ENCODE measurements at regions not wholly inside any gene's neighbourhood (a gene's known extent, or its start where the extent isn't known, plus 50 kb on each side); places are given as distances from the start of the nearest gene placed in this dataset.
"Not testable (repeated sequence)": the region's sequence is repeated elsewhere in the genome, so short reads cannot be mapped to it uniquely, and the experiment has no call there.

DNA sequence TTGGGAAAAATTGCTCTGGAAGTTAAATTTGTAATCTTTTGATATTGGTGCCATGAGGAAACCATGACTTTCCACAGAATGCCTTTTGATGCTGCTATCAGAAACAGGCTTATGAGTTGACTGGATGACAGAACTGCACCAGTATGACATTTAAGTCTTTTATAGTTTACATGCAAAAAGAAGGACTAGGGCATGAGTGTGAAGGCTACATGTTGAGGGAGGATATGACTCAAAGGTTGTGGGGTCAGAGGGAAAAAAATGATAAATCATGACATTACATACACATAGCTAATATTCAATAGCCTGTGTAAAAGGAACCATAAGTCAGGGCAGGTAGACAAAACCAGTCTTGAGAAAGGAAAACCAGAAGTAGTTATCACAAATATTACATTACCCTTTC lies 182.2 kb downstream of the COL12A1 start:
- DNase-seq (ENCODE audit: low spot score), result no peak
- no peak for TF ChIP-seq CTCF (IDR thresholded peaks at IDR 0.05)
- no peak for TF ChIP-seq EZH2phosphoT487 (IDR thresholded peaks at IDR 0.05)
- no peak for TF ChIP-seq EZH2 (IDR thresholded peaks at IDR 0.05)
- peaks cover 3% of the 10 kb centered on the region for H3K27me3 Mint-ChIP-seq (ENCODE audit: insufficient read depth, low read depth)
- H3K27me3 ChIP-seq, result no peaks in the 10 kb centered on the region
- H3K36me3 Mint-ChIP-seq, result no peaks in the 10 kb centered on the region
- no peaks in the 10 kb centered on the region for H3K9me3 Mint-ChIP-seq
- no peaks in the 10 kb centered on the region for H3K36me3 ChIP-seq
- H3K4me3 Mint-ChIP-seq, result no peak overlapping the region
- no peak overlapping the region for H2AFZ ChIP-seq (replicated peaks)
- H4K20me1 ChIP-seq (ENCODE audit: low read depth), result no peaks in the 10 kb centered on the region
- no peak overlapping the region for H3K4me3 ChIP-seq
- H3K4me1 Mint-ChIP-seq, result no peaks in the 10 kb centered on the region
- H3K9ac ChIP-seq, result no peak overlapping the region
- no peak overlapping the region for H3K27ac ChIP-seq
- no peak overlapping the region for H3K4me2 ChIP-seq
- no peaks in the 10 kb centered on the region for H3K4me1 ChIP-seq
- no peaks in the 10 kb centered on the region for H3F3A ChIP-seq (ENCODE audit: low read depth)
- no peaks in the 10 kb centered on the region for H3K79me2 ChIP-seq (ENCODE audit: low read depth)
- H3K27ac Mint-ChIP-seq, result no peak overlapping the region
- H3K9me3 ChIP-seq (ENCODE audit: low read depth), result no peaks in the 10 kb centered on the region

DNA sequence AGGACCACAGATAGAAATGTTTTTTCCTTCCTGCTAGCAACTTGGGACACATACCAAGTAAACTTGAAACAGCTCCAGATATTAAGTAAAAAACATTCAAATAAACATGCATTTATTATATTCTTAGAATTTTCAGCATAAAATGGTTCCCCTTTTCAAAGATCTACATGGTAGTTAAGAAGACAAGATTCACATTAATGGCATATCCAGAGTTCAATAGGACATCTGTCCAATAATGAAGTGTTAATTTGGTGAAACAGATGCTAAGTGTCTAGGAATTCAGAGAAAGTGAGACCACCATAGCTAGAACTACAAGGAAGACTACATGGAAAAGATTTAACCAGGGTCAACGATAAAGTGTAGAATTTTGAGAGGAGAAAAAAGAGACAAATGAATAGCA lies 184.9 kb downstream of the COL12A1 start:
- no peak for TF ChIP-seq EZH2phosphoT487 (IDR thresholded peaks at IDR 0.05)
- TF ChIP-seq EZH2 (IDR thresholded peaks at IDR 0.05), result no peak
- TF ChIP-seq CTCF (IDR thresholded peaks at IDR 0.05), result no peak
- no peak overlapping the region for H3K4me3 ChIP-seq
- no peaks in the 10 kb centered on the region for H3K36me3 ChIP-seq
- H3K4me3 Mint-ChIP-seq, result no peak overlapping the region
- H3F3A ChIP-seq (ENCODE audit: low read depth), result no peaks in the 10 kb centered on the region
- no peak overlapping the region for H3K4me2 ChIP-seq
- H3K9ac ChIP-seq, result no peak overlapping the region
- H3K27ac ChIP-seq, result no peak overlapping the region
- no peak overlapping the region for H3K27ac Mint-ChIP-seq
- H3K4me1 Mint-ChIP-seq, result no peaks in the 10 kb centered on the region
- no peaks in the 10 kb centered on the region for H3K4me1 ChIP-seq
- no peaks in the 10 kb centered on the region for H3K36me3 Mint-ChIP-seq
- H4K20me1 ChIP-seq (ENCODE audit: low read depth), result no peaks in the 10 kb centered on the region
- no peaks in the 10 kb centered on the region for H3K9me3 ChIP-seq (ENCODE audit: low read depth)
- no peaks in the 10 kb centered on the region for H3K79me2 ChIP-seq (ENCODE audit: low read depth)
- no peaks in the 10 kb centered on the region for H3K9me3 Mint-ChIP-seq
- H3K27me3 ChIP-seq, result no peaks in the 10 kb centered on the region
- no peak overlapping the region for H2AFZ ChIP-seq (replicated peaks)
- peaks cover 3% of the 10 kb centered on the region for H3K27me3 Mint-ChIP-seq (ENCODE audit: insufficient read depth, low read depth)
- DNase-seq (ENCODE audit: low spot score), result no peak

GRCh38 chr6:75020376-75020775 lies 185.5 kb downstream of the COL12A1 start:
- H3K36me3 ChIP-seq, result no peaks in the 10 kb centered on the region
- no peak overlapping the region for H3K27ac ChIP-seq
- H3F3A ChIP-seq (ENCODE audit: low read depth), result no peaks in the 10 kb centered on the region
- no peak overlapping the region for H3K4me3 ChIP-seq
- H3K4me2 ChIP-seq, result no peak overlapping the region
- Mint-ChIP-seq H3K27ac (no peak overlapping the region), H3K36me3 (no peaks in the 10 kb centered on the region), H3K9me3 (no peaks in the 10 kb centered on the region), H3K27me3 (ENCODE audit: insufficient read depth, low read depth) (peaks cover 3% of the 10 kb centered on the region), H3K4me3 (no peak overlapping the region), H3K4me1 (no peaks in the 10 kb centered on the region)
- no peak overlapping the region for H3K9ac ChIP-seq
- H3K27me3 ChIP-seq, result no peaks in the 10 kb centered on the region
- H3K4me1 ChIP-seq, result no peaks in the 10 kb centered on the region
- no peaks in the 10 kb centered on the region for H3K9me3 ChIP-seq (ENCODE audit: low read depth)
- H3K79me2 ChIP-seq (ENCODE audit: low read depth), result no peaks in the 10 kb centered on the region
- no peak for DNase-seq (ENCODE audit: low spot score)
- no peak overlapping the region for H2AFZ ChIP-seq (replicated peaks)
- no peaks in the 10 kb centered on the region for H4K20me1 ChIP-seq (ENCODE audit: low read depth)
- TF ChIP-seq EZH2phosphoT487 (IDR thresholded peaks at IDR 0.05), result no peak
- no peak for TF ChIP-seq CTCF (IDR thresholded peaks at IDR 0.05)
- no peak for TF ChIP-seq EZH2 (IDR thresholded peaks at IDR 0.05)

GRCh38 chr6:75012018-75012417 lies 193.8 kb downstream of the COL12A1 start:
- H4K20me1 ChIP-seq (ENCODE audit: low read depth), result no peaks in the 10 kb centered on the region
- no peak overlapping the region for H3K4me2 ChIP-seq
- no peaks in the 10 kb centered on the region for H3K79me2 ChIP-seq (ENCODE audit: low read depth)
- no peaks in the 10 kb centered on the region for H3K9me3 ChIP-seq (ENCODE audit: low read depth)
- H2AFZ ChIP-seq (replicated peaks), result no peak overlapping the region
- TF ChIP-seq EZH2 (IDR thresholded peaks at IDR 0.05), result no peak
- no peak for TF ChIP-seq CTCF (IDR thresholded peaks at IDR 0.05)
- no peak for TF ChIP-seq EZH2phosphoT487 (IDR thresholded peaks at IDR 0.05)
- Mint-ChIP-seq H3K9me3 (no peaks in the 10 kb centered on the region), H3K4me3 (no peak overlapping the region), H3K36me3 (no peaks in the 10 kb centered on the region), H3K4me1 (no peaks in the 10 kb centered on the region), H3K27me3 (ENCODE audit: insufficient read depth, low read depth) (no peaks in the 10 kb centered on the region), H3K27ac (no peak overlapping the region)
- H3K27me3 ChIP-seq, result no peaks in the 10 kb centered on the region
- DNase-seq (ENCODE audit: low spot score), result no peak
- no peak overlapping the region for H3K4me3 ChIP-seq
- no peaks in the 10 kb centered on the region for H3K4me1 ChIP-seq
- H3K27ac ChIP-seq, result no peak overlapping the region
- H3K36me3 ChIP-seq, result no peaks in the 10 kb centered on the region
- H3K9ac ChIP-seq, result no peak overlapping the region
- no peaks in the 10 kb centered on the region for H3F3A ChIP-seq (ENCODE audit: low read depth)

DNA sequence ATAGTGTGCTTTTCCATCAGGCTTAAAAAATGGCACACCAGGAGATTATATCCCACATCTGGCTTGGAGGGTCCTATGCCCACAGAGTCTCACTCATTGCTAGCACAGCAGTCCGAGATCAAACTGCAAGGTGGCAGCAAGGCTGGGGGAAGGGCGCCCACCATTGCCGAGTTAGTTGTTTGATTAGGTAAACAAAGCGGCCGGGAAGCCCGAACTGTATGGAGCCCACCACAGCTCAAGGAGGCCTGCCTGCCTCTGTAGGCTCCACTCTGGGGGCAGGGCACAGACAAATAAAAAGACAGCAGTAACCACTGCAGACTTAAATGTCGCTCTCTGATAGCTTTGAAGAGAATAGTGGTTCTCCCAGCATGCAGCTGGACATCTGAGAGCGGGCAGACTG lies 201.9 kb downstream of the COL12A1 start:
- not testable (repeated sequence) for H3K4me3 Mint-ChIP-seq; H3K4me2 ChIP-seq; H3K4me3 ChIP-seq; H3K36me3 ChIP-seq; H4K20me1 ChIP-seq (ENCODE audit: low read depth); H3K9ac ChIP-seq; H2AFZ ChIP-seq (replicated peaks); H3K27ac Mint-ChIP-seq; H3K9me3 ChIP-seq (ENCODE audit: low read depth); H3K27me3 Mint-ChIP-seq (ENCODE audit: insufficient read depth, low read depth); H3K36me3 Mint-ChIP-seq; H3F3A ChIP-seq (ENCODE audit: low read depth); H3K4me1 ChIP-seq; H3K4me1 Mint-ChIP-seq; H3K27me3 ChIP-seq; DNase-seq (ENCODE audit: low spot score); H3K79me2 ChIP-seq (ENCODE audit: low read depth); H3K27ac ChIP-seq
- peaks cover 10% of the 10 kb centered on the region for H3K9me3 Mint-ChIP-seq
